Anterior cingulate cortex (tissue), 58 donors: ENCODE measurements at regions not wholly inside any gene's neighbourhood (a gene's known extent, or its start where the extent isn't known, plus 50 kb on each side); places are given as distances from the start of the nearest gene placed in this dataset.

Experiments used
- DNase-seq, 58 donors: peaks; one replicate each; lab custom pipeline; 2025; lab: John Stamatoyannopoulos, UW

DNA sequence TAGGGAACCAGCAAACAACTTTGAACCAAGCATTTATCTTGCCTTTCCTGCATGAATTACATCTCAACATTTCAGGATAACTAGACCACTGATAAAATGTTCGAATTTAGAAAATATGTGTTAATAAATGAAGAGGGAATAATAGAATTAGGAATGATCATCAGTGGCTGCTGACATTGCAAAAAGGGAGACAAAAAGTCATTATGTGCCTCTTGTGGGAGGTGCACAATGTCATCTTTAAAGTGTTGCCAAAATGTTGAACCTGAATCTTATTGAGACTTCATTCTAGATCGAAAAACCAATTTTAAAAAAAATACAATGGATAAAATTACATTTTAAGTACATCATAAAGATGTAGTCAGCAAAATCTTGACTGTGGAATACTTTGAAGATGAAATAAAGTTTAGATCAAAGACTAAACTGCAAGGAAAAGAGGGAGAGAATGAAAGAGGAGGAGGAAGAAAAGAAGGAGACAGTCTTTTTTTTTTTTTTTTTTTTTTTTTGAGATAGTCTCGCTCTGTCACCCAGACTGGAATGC lies 299.3 kb downstream of the FBXW7 start:
- no peak for DNase-seq

GRCh38 chr4:152235718-152236117 lies 300.2 kb downstream of the FBXW7 start:
- no peak for DNase-seq

DNA sequence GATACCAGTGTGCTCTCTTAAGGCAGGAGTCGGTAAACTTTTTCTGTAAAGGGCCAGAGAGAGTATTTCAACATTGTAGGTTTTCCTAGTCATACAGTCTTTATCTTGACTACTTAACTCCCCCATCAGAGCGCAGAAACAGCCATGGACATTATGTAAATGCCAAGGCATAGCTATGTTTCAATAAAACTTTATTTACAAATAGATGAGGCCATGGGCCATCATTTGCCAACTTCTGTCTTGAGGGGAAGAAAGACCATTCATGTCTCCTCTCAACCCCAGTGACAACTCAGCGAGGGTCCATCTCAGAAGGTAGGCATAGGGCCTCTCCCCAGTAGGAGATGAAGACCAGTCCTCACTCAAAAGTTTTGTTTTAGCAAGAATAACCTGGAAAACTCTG lies 301.3 kb downstream of the FBXW7 start:
- no peak for DNase-seq

DNA sequence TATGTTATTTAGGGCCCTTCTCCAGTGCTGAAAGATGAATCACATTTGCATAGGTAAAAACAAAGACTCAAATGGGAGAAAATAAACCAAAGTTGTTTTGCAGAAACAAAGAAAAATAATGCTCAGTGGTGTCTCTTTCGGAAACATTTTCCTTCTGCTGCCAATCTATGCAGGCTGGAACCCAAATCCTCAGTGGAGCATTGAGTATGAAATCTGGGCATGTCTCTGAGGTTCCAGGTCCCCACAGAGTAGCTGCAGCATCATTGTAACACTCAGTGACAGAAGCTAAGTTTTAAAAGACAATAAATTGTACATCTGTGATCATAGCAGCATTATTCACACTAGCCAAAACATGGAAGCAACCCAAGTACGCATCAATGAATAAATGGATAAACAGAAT lies 303.6 kb downstream of the FBXW7 start:
- DNase-seq, result peak in 1 of 58 donors; percentile 3

DNA sequence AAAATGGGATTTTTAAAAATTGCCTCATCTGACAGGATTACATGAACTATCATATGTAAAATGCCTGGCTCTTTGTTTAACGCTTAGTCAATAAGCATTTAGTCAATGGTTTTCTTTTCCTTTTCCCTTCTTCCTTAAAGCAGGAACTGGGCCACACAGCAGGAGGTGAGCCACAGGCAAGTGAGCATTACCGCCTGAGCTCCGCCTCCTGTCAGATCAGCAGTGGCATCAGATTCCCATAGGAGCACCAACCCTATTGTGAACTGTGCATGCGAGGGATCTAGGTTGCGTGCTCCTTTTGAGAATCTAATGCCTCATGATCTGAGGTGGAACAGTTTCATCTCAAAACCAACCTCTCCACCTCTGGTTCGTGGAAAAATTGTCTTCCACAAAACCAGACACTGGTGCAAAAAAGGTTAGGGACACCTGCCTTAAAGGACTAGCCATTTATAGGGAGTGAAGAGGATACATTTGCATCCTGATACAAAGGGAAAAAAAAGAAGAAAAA lies 306.1 kb downstream of the FBXW7 start:
- no peak for DNase-seq

DNA sequence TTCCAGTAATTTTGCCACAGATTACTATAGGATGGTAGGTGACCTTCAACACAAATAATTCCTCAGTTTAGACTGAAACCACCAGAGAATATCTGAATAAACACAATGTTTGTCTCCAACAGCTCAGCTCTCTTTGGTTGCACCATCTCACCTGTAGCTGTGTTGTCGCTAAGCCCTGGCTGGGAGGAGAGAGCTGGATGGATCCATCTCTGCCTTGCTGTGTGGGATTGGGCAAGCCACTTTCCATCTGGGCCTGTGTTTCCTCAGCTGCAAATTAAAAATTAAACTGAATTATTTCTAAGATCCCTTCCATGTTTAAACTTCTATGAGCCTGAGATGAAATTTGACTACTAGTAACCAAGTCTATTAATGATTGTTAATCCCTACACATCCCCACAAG lies 310.2 kb downstream of the FBXW7 start:
- no peak for DNase-seq

GRCh38 chr4:152224721-152225420 lies 311.0 kb downstream of the FBXW7 start:
- no peak for DNase-seq

DNA sequence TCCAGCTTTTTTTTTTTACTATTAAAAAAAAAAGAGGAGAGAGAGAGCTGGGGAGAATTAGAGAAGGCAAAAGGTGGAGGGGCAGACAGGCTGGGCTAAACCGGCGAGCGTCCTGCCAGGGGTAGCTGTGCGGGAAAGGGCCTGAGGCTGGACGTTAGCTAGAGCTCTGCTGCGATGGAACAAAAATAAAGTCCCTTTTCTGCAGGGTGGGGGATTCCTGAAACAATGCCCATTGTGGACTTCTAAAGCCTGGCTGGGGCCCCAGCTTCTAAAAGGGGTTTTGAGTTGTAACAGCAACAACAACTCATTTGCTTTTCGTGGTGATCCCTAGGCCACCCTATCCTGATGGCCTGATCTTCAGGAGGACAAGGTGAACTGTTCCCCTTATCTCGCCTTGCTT lies 311.7 kb downstream of the FBXW7 start:
- no peak for DNase-seq

GRCh38 chr4:152223600-152223999 lies 312.3 kb downstream of the FBXW7 start:
- no peak for DNase-seq

DNA sequence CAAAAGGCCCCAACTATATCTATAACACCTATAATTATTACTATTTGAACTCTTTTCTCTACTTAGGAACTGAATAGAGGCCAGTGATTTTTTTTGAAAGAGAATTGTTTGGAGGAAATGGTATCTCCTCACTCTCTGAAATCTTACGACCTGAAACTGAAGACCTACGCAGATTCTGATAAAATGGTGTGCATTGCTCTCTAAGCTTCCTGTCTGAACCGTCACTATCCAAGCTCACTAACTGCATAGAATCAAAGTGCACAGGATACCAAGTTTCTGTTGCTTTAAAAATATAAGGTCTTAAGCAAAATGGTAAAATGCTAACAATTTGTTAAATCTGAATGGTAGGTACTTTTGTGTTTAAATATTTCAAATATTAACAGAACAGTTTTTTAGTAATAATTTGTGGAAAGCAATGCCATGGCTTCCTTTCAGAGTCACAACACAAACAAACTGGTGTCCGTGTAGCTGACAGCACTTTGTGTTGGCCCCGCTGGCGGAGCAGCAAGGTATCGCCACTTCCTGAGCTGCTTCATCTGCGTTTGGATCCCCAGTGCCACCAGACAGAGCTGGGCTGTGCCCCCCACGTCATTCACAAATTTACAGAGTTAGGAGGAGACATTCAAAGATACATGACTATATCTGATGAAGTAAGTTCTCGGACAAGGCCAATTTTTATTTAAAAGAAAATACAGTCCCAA lies 313.9 kb downstream of the FBXW7 start:
- DNase-seq, result no peak

DNA sequence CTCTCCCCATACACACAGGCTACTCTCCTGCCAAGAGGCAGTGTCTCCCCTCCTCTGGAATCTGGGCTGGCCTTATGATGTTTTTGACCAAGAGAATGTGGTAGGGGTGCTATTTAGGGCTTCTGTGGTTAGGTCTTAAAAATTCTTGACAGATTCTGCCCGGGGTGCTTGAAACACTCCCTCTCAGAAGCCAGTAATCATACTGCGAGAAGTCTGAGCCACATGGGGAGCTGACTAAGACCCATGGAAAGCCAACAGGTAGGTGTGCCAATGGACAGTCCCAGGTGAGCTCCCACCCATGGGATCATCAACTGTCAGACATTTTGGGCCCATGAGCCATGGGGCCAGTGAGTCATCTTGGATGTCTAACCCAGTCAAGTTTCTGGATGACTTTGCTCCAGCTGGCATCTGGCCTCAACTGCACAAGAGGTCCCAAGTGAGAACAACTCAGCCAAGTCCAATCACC lies 315.7 kb downstream of the FBXW7 start:
- no peak for DNase-seq

- DNase-seq, result no peak
Measured at GRCh38 chr4:152218576-152218975, 317.3 kb downstream of the FBXW7 start.

GRCh38 chr4:152217896-152218295 lies 318.0 kb downstream of the FBXW7 start:
- peak in 20 of 58 donors; percentile 3 to 69 (median 28) for DNase-seq

DNA sequence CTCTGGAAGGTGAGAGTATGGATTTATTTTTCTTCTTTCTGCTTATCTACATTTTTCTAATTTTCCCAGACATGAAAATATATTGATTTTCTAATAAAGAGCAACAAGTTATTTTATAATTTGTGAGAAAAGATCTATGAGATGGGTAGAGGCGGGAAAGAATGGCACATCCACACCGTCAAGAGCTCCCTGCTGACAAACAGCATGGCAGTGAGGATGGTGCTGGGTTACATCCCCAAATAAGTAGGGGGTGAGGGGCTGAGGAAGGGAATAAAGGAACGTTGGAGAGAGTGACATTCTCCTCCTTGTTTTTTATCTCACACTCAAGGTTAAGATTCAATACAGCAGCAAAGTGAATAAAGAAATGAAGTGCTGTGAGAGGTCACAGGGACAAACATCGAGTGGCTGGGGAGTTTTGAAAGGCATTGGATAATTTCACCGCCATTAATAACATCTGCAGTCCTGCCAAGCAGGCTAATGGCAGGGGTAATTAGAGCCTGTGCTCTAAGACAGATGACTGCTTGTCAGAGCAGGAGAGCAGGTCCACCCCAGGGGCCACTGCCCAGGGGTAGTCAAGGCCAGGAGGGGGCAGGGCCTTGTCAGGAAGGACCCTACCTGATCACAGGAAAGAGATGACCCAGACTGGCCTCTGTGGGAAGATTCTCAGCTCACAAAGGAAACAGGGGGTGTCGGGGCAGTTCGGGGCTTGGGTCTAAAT lies 323.8 kb downstream of the FBXW7 start:
- DNase-seq, result no peak

DNA sequence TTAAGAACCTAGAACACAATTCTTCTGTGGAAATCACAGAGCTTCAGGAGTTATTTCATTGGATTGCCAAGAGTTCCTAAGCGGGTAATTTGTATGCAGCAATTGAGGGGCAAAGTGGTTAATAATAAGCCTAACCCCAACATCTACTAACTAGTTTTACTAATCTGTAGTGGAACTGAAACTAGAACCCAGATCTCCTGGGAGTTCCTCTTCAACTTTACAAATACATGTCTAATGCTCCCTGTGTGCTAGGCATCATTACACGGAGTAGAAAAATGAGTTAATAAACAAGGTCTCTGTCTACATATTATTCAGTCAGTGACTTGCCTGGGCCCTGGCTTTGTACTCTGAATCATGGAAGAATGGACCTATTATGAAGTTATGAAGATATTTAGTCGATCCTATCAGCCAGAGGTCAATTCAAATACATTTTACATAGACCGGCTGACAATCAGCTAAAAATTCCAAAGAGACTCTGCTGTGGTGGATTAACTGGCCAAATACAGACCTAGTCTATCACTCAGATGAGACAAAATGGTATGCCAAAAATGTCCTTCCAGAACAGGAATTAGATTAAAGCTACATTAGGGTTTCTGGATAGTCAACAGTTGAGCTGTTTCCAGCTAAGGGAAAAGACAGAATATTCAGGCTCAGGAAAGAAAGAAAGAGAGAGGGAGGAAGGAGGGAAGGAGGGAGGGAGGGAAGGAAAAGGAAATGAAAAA lies 326.0 kb downstream of the FBXW7 start:
- DNase-seq, result no peak

- DNase-seq, result no peak
Measured at GRCh38 chr4:152207378-152207720, 328.5 kb downstream of the FBXW7 start.

GRCh38 chr4:152206646-152207377 lies 329.1 kb downstream of the FBXW7 start:
- no peak for DNase-seq

GRCh38 chr4:152206185-152206584 lies 329.7 kb downstream of the FBXW7 start:
- DNase-seq, result no peak

DNA sequence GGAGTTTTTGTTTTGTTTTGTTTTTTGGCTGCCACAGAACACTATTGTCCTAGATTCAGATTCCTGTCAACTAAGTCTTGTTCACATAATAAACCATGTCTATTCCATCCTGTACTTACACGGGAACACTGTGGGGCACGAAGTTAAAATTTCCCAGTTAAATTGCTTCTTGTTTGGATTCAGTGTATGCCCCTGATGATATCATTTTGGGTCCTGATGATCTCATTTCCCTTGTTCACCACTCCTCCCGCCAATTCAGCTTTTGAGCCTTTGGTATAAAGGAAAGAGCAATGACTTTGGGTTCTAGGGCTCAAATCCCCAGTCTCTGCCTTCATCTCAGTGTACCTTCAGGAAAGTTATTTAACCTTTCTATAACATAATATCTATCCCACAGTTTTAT lies 333.5 kb downstream of the FBXW7 start:
- DNase-seq, result no peak
